Astrocyte of the spinal cord (primary cell): ENCODE measurements at regions not wholly inside any gene's neighbourhood (a gene's known extent, or its start where the extent isn't known, plus 50 kb on each side); places are given as distances from the start of the nearest gene placed in this dataset.

ENCODE experiments used
- DNase-seq: peaks from one replicate; pipeline ENCODE4 v3.0.0; 2011; ENCODE audit warnings: low read depth, low spot score
- H3K4me3 ChIP-seq: 2 replicates; pipeline ENCODE4 v1.5.1; 2011; ENCODE audit warnings: low read depth, mild to moderate bottlenecking, low read length, moderate library complexity
- in situ Hi-C: cut with HindIII; loops from 2 replicates; pipeline ENCODE4 v1.10.0; 2017; ENCODE audit warnings: low sequenced_read_pairs
- TF ChIP-seq, protein P1 (sequence below): IDR thresholded peaks from 2 replicates; pipeline ENCODE4 v1.5.1; 2012; ENCODE audit warnings: low read depth, mild to moderate bottlenecking, low read length, inconsistent platforms

DNA sequence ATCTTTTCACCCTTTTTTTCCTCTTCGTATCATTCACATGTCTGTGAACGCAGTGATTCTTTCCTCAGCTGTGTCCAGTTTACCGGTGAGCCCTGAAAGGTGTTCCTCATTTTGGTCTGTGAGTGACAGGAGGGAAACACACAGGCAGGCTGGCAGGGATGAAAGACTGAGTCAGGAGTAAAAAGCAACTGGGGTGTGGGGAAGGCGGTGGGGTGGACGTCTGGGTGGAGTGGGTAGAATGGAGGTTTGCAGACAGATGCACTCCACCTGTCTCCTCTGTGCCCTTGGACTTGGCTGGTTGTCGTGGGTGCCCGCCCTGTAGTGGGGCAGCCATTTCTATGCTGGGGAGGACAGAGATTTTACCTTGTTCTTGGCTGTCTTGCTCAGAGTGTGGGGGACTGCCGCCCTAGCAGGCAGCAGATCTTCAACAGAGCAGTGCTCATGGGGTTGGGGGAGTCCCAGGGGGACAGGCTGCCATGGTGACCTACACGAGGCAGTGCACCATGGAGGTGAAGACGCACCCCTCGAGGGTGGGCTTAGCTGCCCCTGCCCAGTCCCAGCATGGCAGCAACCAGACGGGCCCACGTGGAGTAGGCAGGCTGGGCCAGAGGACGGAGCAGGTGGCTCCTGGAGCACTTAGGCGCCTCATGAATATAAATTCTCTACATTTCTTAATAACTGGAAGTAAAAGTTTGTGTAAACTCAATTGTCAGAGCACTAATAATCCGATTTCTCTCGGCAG is 603.7 kb downstream of the TBC1D22A start:
- in situ Hi-C loops: no loop called here
- TF ChIP-seq, protein P1, sequence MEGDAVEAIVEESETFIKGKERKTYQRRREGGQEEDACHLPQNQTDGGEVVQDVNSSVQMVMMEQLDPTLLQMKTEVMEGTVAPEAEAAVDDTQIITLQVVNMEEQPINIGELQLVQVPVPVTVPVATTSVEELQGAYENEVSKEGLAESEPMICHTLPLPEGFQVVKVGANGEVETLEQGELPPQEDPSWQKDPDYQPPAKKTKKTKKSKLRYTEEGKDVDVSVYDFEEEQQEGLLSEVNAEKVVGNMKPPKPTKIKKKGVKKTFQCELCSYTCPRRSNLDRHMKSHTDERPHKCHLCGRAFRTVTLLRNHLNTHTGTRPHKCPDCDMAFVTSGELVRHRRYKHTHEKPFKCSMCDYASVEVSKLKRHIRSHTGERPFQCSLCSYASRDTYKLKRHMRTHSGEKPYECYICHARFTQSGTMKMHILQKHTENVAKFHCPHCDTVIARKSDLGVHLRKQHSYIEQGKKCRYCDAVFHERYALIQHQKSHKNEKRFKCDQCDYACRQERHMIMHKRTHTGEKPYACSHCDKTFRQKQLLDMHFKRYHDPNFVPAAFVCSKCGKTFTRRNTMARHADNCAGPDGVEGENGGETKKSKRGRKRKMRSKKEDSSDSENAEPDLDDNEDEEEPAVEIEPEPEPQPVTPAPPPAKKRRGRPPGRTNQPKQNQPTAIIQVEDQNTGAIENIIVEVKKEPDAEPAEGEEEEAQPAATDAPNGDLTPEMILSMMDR: no peak
- H3K4me3 ChIP-seq: no peak overlapping the region
- DNase-seq: no peak

DNA sequence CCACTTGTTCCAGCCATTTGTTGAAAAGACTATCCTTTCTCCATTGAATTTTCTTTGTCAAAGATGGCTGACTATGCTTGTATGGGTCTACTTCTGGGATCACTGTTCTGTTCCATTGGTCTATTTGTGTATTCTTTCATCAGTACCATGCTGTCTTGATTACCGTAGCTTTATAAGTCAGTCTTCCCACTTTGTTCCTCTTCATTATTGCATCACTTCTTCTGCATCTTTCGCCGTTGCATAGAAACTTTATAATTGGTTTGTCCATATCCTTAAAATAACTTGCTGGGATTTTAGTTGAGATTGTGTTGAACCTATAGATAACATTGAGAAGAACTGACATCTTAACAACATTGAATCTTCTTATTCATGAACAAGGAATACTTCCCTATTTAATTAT is 598.8 kb downstream of the TBC1D22A start:
- no peak overlapping the region for H3K4me3 ChIP-seq
- TF ChIP-seq, protein P1: no peak
- DNase-seq: no peak
- in situ Hi-C loops: no loop called here

DNA sequence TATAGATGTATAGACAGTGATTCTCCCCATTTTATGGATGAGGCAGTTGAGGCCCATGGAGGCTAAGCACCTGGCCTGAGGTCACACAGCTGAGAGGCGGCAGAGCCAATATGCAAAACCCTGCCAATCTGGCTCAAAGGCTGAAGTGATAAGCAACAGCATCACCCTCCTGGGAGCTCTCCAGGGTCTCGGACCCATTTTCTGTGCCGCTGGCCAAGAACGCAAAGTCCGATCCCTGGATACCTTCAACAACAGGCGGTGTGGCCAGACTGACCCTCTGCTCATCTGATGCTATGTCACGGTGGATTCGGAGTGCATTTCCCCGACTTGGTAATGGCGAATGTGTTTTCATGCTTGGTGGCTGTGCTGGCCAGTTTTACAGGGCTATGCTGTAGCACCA is 595.0 kb downstream of the TBC1D22A start:
- no peak overlapping the region for H3K4me3 ChIP-seq
- no peak for DNase-seq
- TF ChIP-seq, protein P1: no peak
- in situ Hi-C loops: no loop called here

DNA sequence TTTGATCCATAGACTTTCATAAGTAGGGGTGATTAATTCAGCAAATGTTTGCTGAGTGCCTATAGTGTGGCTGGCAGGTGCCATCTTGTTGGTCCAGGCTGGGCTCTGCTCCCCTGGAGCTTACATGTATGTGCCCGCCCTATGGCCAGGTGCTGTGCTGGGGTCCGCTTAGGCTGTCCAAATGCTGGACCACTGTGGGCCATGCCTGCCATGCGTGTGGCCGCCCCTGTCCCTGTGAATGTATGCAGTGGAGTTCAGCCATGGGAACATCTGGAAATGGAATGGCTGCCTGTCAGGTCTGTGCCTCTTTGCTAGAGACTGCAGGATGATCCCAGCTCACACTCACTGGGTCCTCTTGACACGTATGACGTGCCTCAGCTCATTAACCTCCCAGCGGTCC is 594.6 kb downstream of the TBC1D22A start:
- no peak overlapping the region for H3K4me3 ChIP-seq
- TF ChIP-seq, protein P1: no peak
- no peak for DNase-seq
- in situ Hi-C loops: no loop called here

DNA sequence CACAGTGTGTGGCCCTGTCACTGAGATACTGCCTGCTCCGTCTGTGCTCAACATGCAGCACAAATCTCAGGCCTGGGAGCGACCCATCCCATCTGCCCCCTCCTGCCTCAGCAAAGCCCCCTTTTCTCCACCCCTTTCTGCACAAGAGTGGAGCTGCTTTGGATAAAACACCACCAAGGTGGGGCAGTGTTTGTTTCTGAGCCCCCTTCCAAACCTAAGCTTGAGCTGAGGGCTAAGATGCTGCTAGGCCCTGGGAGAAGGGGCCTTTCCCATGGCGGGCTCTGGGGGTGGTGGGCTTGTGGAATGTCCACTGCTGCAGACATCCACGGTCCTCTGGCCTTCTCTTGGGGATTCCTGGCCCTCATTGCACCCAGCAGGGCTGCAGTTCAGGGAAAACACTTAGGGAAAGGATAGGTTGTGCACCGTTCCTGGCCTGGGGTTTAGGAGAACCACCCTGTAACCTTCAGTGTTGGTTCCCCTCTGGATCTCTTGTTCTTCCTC is 594.1 kb downstream of the TBC1D22A start:
- TF ChIP-seq, protein P1: no peak
- in situ Hi-C loops: no loop called here
- DNase-seq: no peak
- H3K4me3 ChIP-seq: no peak overlapping the region

DNA sequence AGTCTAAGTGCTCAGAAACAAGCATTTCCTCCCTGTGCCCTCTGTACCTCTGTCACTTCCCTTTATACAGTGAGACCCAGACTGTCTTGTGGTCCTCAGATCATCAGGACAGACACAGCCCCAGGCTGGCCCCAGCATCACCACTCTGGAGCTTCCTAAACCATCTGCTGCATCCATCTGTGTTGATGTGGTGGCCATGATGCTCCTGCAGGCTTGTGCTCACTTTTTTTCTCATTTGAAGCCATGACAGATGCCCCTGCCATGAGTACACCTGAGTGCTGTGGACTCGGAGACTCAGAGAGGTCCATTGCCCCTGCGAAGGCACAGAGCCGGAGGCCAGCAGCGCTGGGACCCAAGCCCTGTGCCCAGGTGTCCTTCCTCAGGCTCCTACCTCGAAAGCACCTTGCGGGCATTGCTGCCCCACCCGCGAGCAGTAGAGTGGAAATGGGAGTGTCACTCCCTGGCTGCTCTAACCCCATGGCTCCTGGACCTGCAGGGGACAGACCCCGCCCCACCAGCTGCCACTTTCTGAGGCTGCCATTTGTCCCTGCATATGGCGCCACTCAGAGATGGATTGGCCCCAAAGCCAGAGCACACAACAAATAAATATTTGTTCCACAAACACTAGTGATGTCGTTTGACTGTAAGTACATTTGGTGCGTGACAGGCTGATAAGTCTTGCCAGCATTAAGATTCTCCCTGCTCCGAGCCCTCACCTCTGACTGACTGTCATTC is 593.5 kb downstream of the TBC1D22A start:
- no peak overlapping the region for H3K4me3 ChIP-seq
- DNase-seq: no peak
- TF ChIP-seq, protein P1: no peak
- in situ Hi-C loops: no loop called here
